Heart right ventricle (tissue), 16 donors: ENCODE measurements at regions not wholly inside any gene's neighbourhood (a gene's known extent, or its start where the extent isn't known, plus 50 kb on each side); places are given as distances from the start of the nearest gene placed in this dataset.

Experiments
- ATAC-seq, 8 donors: fragments of 200-7000 bp; cut with Tn5 transposase; one replicate each; pipeline ENCODE4 v1.9.1; 2020; ENCODE audit warnings: mild to moderate bottlenecking in 8 of 8, moderate library complexity in 8 of 8, moderate number of reproducible peaks in 1 of 8
- DNase-seq, 2 donors: peaks; one replicate each; pipeline ENCODE4 v3.0.0-alpha.2; 2020
- H3K27ac ChIP-seq, 10 donors: fragments of 200-600 bp; sonication (generic) in 2 of 10; one replicate each; pipeline versions ENCODE4 v1.5.0 to v1.8.0; 2020 to 2022; ENCODE audit warnings: mild to moderate bottlenecking in 3 of 10
- H3K27me3 ChIP-seq, 7 donors: fragments of 200-600 bp; one replicate each; pipeline ENCODE4 v1.8.0; 2021 to 2022; ENCODE audit warnings: mild to moderate bottlenecking in 2 of 7
- H3K36me3 ChIP-seq, 9 donors: fragments of 200-600 bp; sonication (generic) in 1 of 9; one replicate each; pipeline versions ENCODE4 v1.5.0 to v1.8.0; 2020 to 2022; ENCODE audit warnings: mild to moderate bottlenecking in 2 of 9
- H3K4me1 ChIP-seq, 9 donors: fragments of 200-600 bp; sonication (generic) in 1 of 9; one replicate each; pipeline versions ENCODE4 v1.5.0 to v1.8.0; 2020 to 2022; ENCODE audit warnings: mild to moderate bottlenecking in 4 of 9
- H3K4me3 ChIP-seq, 10 donors: fragments of 200-600 bp; sonication (generic) in 2 of 10; one replicate each; pipeline versions ENCODE4 v1.5.0 to v1.8.0; 2020 to 2022; ENCODE audit warnings: mild to moderate bottlenecking in 7 of 10, moderate library complexity in 2 of 10
- H3K9me3 ChIP-seq, 11 donors: fragments of 200-600 bp in 10 of 11; sonication (generic) in 2 of 11; one replicate each; pipeline versions ENCODE4 v1.5.0 to v1.8.0; 2013 to 2022; ENCODE audit warnings: mild to moderate bottlenecking in 2 of 11, control low read depth in 1 of 11, moderate library complexity in 1 of 11
- WGBS, 2 donors: extraction: QIAGEN DNeasy Blood & Tissue Kit; methylation state at CpG; one replicate each; pipeline ENCODE4 v1.1.7; 2013; ENCODE audit warnings: inconsistent platforms in 1 of 2; 5-methylcytosine and 5-hydroxymethylcytosine counted together
- intact Hi-C, 10 donors: fragments of 100-400 bp; cut with DNase I; formaldehyde crosslinking; loops; one replicate each; pipeline versions ENCODE4 v1.11.1 to v1.14.2; 2022
- TF ChIP-seq, protein P1 (sequence below), 9 donors: fragments of 200-600 bp; sonication (generic) in 2 of 9; IDR thresholded peaks; one replicate each; pipeline versions ENCODE4 v1.5.0 to v1.8.0; 2021 to 2022; ENCODE audit warnings: antibody characterized with exemption in 9 of 9, mild to moderate bottlenecking in 5 of 9, moderate library complexity in 1 of 9
- donor health status: Arrhythmogenic right ventricular cardiomyopathy.
- donor health status: ischemic (EF 13 %, LVEDD 7.1; RV severe dilation, severe dysfunction).
- donor health status: healthy with polysubstance abuse.
- donor health status: DM: no; HTN: yes; CAD: no.
- donor health status: DM: no; HTN: no; CAD: no.
- donor health status: ischemic (EF 25% LVEDD 6.9; RV normal size, moderate dysfunction).
- donor health status: ischemic (EF 25% LVEDD 5.7; RV mildly dilated, moderate dysfunction).
- donor health status: healthy.
- donor health status: DM: yes; HTN: yes; CAD: no.
- donor health status: Ischemic cardiomyopathy.
- donor health status: ischemic (EF 35%, LVEDD 5.7; RV mildly dilated, moderate dysfunction).
- donor health status: nonischemic (EF 11% LVEDD 7.7; RV severe dilation, severe dysfunction).
- donor health status: DM: yes; HTN: yes; CAD: no.
- donor health status: PGD.
- donor health status: ischemic (EF 29% LVEDD 5.4; RV normal size, mild dysfunction).
- donor health status: nonischemic (EF 23%, LVEDD 6.1; RV moderate dilation, normal function).

DNA sequence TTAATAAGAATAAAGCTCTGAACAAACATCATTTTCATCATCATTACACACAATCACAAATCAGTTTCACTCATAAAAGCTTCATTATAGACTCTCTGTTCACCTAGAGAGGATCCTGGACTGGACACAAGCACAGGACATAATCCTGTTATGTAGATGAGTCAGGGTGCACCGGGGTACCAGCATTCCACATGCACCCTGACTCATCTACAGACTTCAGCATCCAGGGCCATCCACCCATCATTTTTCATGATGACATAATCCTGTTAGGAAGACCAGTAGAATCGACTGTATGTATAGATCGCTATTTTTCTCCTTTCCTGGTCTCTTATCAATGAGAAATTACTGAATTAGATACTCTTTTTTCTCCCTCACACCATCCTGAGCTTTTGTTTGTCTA is 73.7 kb upstream of the PIK3C3 start:
- H3K36me3 ChIP-seq, result no peaks in the 10 kb centered on the region
- 73 to 83% methylated on average over 3 of the region's 3 CpGs for WGBS, 2 donors

GRCh38 chr18:41879256-41879655 is 75.8 kb upstream of the PIK3C3 start:
- no peak overlapping the region for H3K27ac ChIP-seq
- DNase-seq (no peak), ATAC-seq (no peak)
- H3K27me3 ChIP-seq, result no peaks in the 10 kb centered on the region
- no peaks in the 10 kb centered on the region for H3K36me3 ChIP-seq
- H3K9me3 ChIP-seq, result no peaks in the 10 kb centered on the region
- TF ChIP-seq, protein P1, sequence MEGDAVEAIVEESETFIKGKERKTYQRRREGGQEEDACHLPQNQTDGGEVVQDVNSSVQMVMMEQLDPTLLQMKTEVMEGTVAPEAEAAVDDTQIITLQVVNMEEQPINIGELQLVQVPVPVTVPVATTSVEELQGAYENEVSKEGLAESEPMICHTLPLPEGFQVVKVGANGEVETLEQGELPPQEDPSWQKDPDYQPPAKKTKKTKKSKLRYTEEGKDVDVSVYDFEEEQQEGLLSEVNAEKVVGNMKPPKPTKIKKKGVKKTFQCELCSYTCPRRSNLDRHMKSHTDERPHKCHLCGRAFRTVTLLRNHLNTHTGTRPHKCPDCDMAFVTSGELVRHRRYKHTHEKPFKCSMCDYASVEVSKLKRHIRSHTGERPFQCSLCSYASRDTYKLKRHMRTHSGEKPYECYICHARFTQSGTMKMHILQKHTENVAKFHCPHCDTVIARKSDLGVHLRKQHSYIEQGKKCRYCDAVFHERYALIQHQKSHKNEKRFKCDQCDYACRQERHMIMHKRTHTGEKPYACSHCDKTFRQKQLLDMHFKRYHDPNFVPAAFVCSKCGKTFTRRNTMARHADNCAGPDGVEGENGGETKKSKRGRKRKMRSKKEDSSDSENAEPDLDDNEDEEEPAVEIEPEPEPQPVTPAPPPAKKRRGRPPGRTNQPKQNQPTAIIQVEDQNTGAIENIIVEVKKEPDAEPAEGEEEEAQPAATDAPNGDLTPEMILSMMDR (IDR thresholded peaks at IDR 0.05), result no peak
- H3K4me1 ChIP-seq, result no peaks in the 10 kb centered on the region
- intact Hi-C loops, result no loop called here
- 88 to 93% methylated on average over 3 of the region's 3 CpGs for WGBS, 2 donors
- H3K4me3 ChIP-seq, result no peak overlapping the region

More for the DNA sequence above, 73.7 kb upstream of the PIK3C3 start:
- ATAC-seq (no peak), DNase-seq (no peak)
- H3K4me1 ChIP-seq, result no peaks in the 10 kb centered on the region
- H3K27me3 ChIP-seq, result no peaks in the 10 kb centered on the region
- H3K27ac ChIP-seq, result no peak overlapping the region
- no peaks in the 10 kb centered on the region for H3K9me3 ChIP-seq
- intact Hi-C loops, result no loop called here
- TF ChIP-seq, protein P1 (IDR thresholded peaks at IDR 0.05), result no peak
- no peak overlapping the region for H3K4me3 ChIP-seq

GRCh38 chr18:41875094-41875780 is 79.8 kb upstream of the PIK3C3 start:
- ATAC-seq (no peak), DNase-seq (no peak)
- no peaks in the 10 kb centered on the region for H3K36me3 ChIP-seq
- WGBS, 2 donors, result 79 to 82% methylated on average over 3 of the region's 3 CpGs
- no peaks in the 10 kb centered on the region for H3K4me1 ChIP-seq
- TF ChIP-seq, protein P1 (IDR thresholded peaks at IDR 0.05), result no peak
- intact Hi-C loops, result no loop called here
- H3K4me3 ChIP-seq, result no peak overlapping the region
- no peak overlapping the region for H3K27ac ChIP-seq
- no peaks in the 10 kb centered on the region for H3K27me3 ChIP-seq
- no peaks in the 10 kb centered on the region for H3K9me3 ChIP-seq

GRCh38 chr18:41873730-41874129 is 81.3 kb upstream of the PIK3C3 start:
- H3K27me3 ChIP-seq, result no peaks in the 10 kb centered on the region
- no peak overlapping the region for H3K27ac ChIP-seq
- no peak overlapping the region for H3K4me3 ChIP-seq
- TF ChIP-seq, protein P1 (IDR thresholded peaks at IDR 0.05), result no peak
- H3K36me3 ChIP-seq, result no peaks in the 10 kb centered on the region
- H3K4me1 ChIP-seq, result no peaks in the 10 kb centered on the region
- intact Hi-C loops, result no loop called here
- DNase-seq (no peak), ATAC-seq (no peak)
- no peaks in the 10 kb centered on the region for H3K9me3 ChIP-seq
